ENCODE measurements at regions not wholly inside any gene's neighbourhood (a gene's known extent, or its start where the extent isn't known, plus 50 kb on each side); places are given as distances from the start of the nearest gene placed in this dataset.

GRCh38 chr4:171668403-171668802 lies 144.8 kb upstream of the GALNTL6 start:
- H3K36me3 Mint-ChIP-seq (ENCODE audit: low read depth): no peaks in the 10 kb centered on the region
- H3K9me3 Mint-ChIP-seq: no peaks in the 10 kb centered on the region
- H3K27me3 Mint-ChIP-seq (ENCODE audit: low read depth): no peaks in the 10 kb centered on the region
- no peak overlapping the region for H3K27ac Mint-ChIP-seq
- H3K4me1 Mint-ChIP-seq (ENCODE audit: low read depth): no peaks in the 10 kb centered on the region
- no peak overlapping the region for H3K4me3 Mint-ChIP-seq

GRCh38 chr4:171667906-171668305 lies 145.3 kb upstream of the GALNTL6 start:
- no peaks in the 10 kb centered on the region for H3K9me3 Mint-ChIP-seq
- H3K27me3 Mint-ChIP-seq (ENCODE audit: low read depth): no peaks in the 10 kb centered on the region
- H3K36me3 Mint-ChIP-seq (ENCODE audit: low read depth): no peaks in the 10 kb centered on the region
- H3K4me1 Mint-ChIP-seq (ENCODE audit: low read depth): no peaks in the 10 kb centered on the region
- H3K27ac Mint-ChIP-seq: no peak overlapping the region
- H3K4me3 Mint-ChIP-seq: no peak overlapping the region

GRCh38 chr4:171651071-171651470 lies 162.1 kb upstream of the GALNTL6 start:
- no peaks in the 10 kb centered on the region for H3K27me3 Mint-ChIP-seq (ENCODE audit: low read depth)
- no peaks in the 10 kb centered on the region for H3K9me3 Mint-ChIP-seq
- H3K4me1 Mint-ChIP-seq (ENCODE audit: low read depth): no peaks in the 10 kb centered on the region
- no peaks in the 10 kb centered on the region for H3K36me3 Mint-ChIP-seq (ENCODE audit: low read depth)
- no peak overlapping the region for H3K27ac Mint-ChIP-seq
- no peak overlapping the region for H3K4me3 Mint-ChIP-seq

GRCh38 chr4:171650543-171650942 lies 162.7 kb upstream of the GALNTL6 start:
- H3K4me3 Mint-ChIP-seq: no peak overlapping the region
- no peaks in the 10 kb centered on the region for H3K9me3 Mint-ChIP-seq
- no peaks in the 10 kb centered on the region for H3K27me3 Mint-ChIP-seq (ENCODE audit: low read depth)
- no peak overlapping the region for H3K27ac Mint-ChIP-seq
- H3K36me3 Mint-ChIP-seq (ENCODE audit: low read depth): no peaks in the 10 kb centered on the region
- no peaks in the 10 kb centered on the region for H3K4me1 Mint-ChIP-seq (ENCODE audit: low read depth)

- H3K4me1 Mint-ChIP-seq (ENCODE audit: low read depth): no peaks in the 10 kb centered on the region
- no peak overlapping the region for H3K27ac Mint-ChIP-seq
- no peaks in the 10 kb centered on the region for H3K36me3 Mint-ChIP-seq (ENCODE audit: low read depth)
Observed at GRCh38 chr4:171648926-171649325, 164.3 kb upstream of the GALNTL6 start.

GRCh38 chr4:171646984-171647383 lies 166.2 kb upstream of the GALNTL6 start:
- Mint-ChIP-seq H3K36me3 (ENCODE audit: low read depth) (no peaks in the 10 kb centered on the region), H3K27me3 (ENCODE audit: low read depth) (no peaks in the 10 kb centered on the region), H3K9me3 (no peaks in the 10 kb centered on the region), H3K27ac (no peak overlapping the region), H3K4me3 (no peak overlapping the region), H3K4me1 (ENCODE audit: low read depth) (no peaks in the 10 kb centered on the region)

More at GRCh38 chr4:171648926-171649325, 164.3 kb upstream of the GALNTL6 start:
- no peaks in the 10 kb centered on the region for H3K27me3 Mint-ChIP-seq (ENCODE audit: low read depth)
- H3K9me3 Mint-ChIP-seq: no peaks in the 10 kb centered on the region
- H3K4me3 Mint-ChIP-seq: no peak overlapping the region

GRCh38 chr4:171644430-171645057 lies 168.7 kb upstream of the GALNTL6 start:
- Mint-ChIP-seq H3K27ac (no peak overlapping the region), H3K27me3 (ENCODE audit: low read depth) (no peaks in the 10 kb centered on the region), H3K4me1 (ENCODE audit: low read depth) (peaks cover 4% of the 10 kb centered on the region), H3K9me3 (no peaks in the 10 kb centered on the region), H3K4me3 (peak overlapping the region; percentile 3), H3K36me3 (ENCODE audit: low read depth) (no peaks in the 10 kb centered on the region)

- no peak overlapping the region for H3K4me3 Mint-ChIP-seq
- H3K9me3 Mint-ChIP-seq: no peaks in the 10 kb centered on the region
- H3K27me3 Mint-ChIP-seq (ENCODE audit: low read depth): no peaks in the 10 kb centered on the region
- no peaks in the 10 kb centered on the region for H3K36me3 Mint-ChIP-seq (ENCODE audit: low read depth)
- H3K4me1 Mint-ChIP-seq (ENCODE audit: low read depth): peaks cover 5% of the 10 kb centered on the region
- H3K27ac Mint-ChIP-seq: no peak overlapping the region
Observed at GRCh38 chr4:171639540-171639939, 173.7 kb upstream of the GALNTL6 start.

GRCh38 chr4:171636606-171637005 lies 176.6 kb upstream of the GALNTL6 start:
- H3K4me1 Mint-ChIP-seq (ENCODE audit: low read depth): peaks cover 5% of the 10 kb centered on the region
- H3K36me3 Mint-ChIP-seq (ENCODE audit: low read depth): no peaks in the 10 kb centered on the region
- H3K27ac Mint-ChIP-seq: no peak overlapping the region
- no peaks in the 10 kb centered on the region for H3K9me3 Mint-ChIP-seq
- no peaks in the 10 kb centered on the region for H3K27me3 Mint-ChIP-seq (ENCODE audit: low read depth)
- no peak overlapping the region for H3K4me3 Mint-ChIP-seq

- H3K27me3 Mint-ChIP-seq (ENCODE audit: low read depth): no peaks in the 10 kb centered on the region
- H3K4me3 Mint-ChIP-seq: no peak overlapping the region
- H3K27ac Mint-ChIP-seq: no peak overlapping the region
- no peaks in the 10 kb centered on the region for H3K9me3 Mint-ChIP-seq
- no peaks in the 10 kb centered on the region for H3K36me3 Mint-ChIP-seq (ENCODE audit: low read depth)
- no peaks in the 10 kb centered on the region for H3K4me1 Mint-ChIP-seq (ENCODE audit: low read depth)
Observed at GRCh38 chr4:171629737-171630136, 183.5 kb upstream of the GALNTL6 start.

- no peaks in the 10 kb centered on the region for H3K9me3 Mint-ChIP-seq
- no peak overlapping the region for H3K27ac Mint-ChIP-seq
- H3K4me1 Mint-ChIP-seq (ENCODE audit: low read depth): no peaks in the 10 kb centered on the region
- H3K36me3 Mint-ChIP-seq (ENCODE audit: low read depth): no peaks in the 10 kb centered on the region
- H3K27me3 Mint-ChIP-seq (ENCODE audit: low read depth): no peaks in the 10 kb centered on the region
- H3K4me3 Mint-ChIP-seq: no peak overlapping the region
Observed at GRCh38 chr4:171629182-171629581, 184.0 kb upstream of the GALNTL6 start.

- Mint-ChIP-seq H3K4me3 (no peak overlapping the region), H3K27me3 (ENCODE audit: low read depth) (no peaks in the 10 kb centered on the region)
Observed at GRCh38 chr4:171626554-171626953, 186.7 kb upstream of the GALNTL6 start.

GRCh38 chr4:171622729-171623128 lies 190.5 kb upstream of the GALNTL6 start:
- no peaks in the 10 kb centered on the region for H3K4me1 Mint-ChIP-seq (ENCODE audit: low read depth)
- no peaks in the 10 kb centered on the region for H3K27me3 Mint-ChIP-seq (ENCODE audit: low read depth)
- H3K36me3 Mint-ChIP-seq (ENCODE audit: low read depth): no peaks in the 10 kb centered on the region
- H3K27ac Mint-ChIP-seq: no peak overlapping the region
- H3K9me3 Mint-ChIP-seq: peaks cover 8% of the 10 kb centered on the region
- H3K4me3 Mint-ChIP-seq: no peak overlapping the region

More at GRCh38 chr4:171626554-171626953, 186.7 kb upstream of the GALNTL6 start:
- Mint-ChIP-seq H3K9me3 (no peaks in the 10 kb centered on the region), H3K27ac (no peak overlapping the region), H3K4me1 (ENCODE audit: low read depth) (no peaks in the 10 kb centered on the region), H3K36me3 (ENCODE audit: low read depth) (no peaks in the 10 kb centered on the region)

- Mint-ChIP-seq H3K9me3 (peaks cover 8% of the 10 kb centered on the region), H3K36me3 (ENCODE audit: low read depth) (no peaks in the 10 kb centered on the region), H3K4me3 (no peak overlapping the region)
Observed at GRCh38 chr4:171621646-171622045, 191.6 kb upstream of the GALNTL6 start.

GRCh38 chr4:171612907-171613306 lies 200.3 kb upstream of the GALNTL6 start:
- H3K4me1 Mint-ChIP-seq (ENCODE audit: low read depth): no peaks in the 10 kb centered on the region
- no peaks in the 10 kb centered on the region for H3K27me3 Mint-ChIP-seq (ENCODE audit: low read depth)
- H3K36me3 Mint-ChIP-seq (ENCODE audit: low read depth): no peaks in the 10 kb centered on the region
- no peaks in the 10 kb centered on the region for H3K9me3 Mint-ChIP-seq
- no peak overlapping the region for H3K4me3 Mint-ChIP-seq
- no peak overlapping the region for H3K27ac Mint-ChIP-seq

More at GRCh38 chr4:171621646-171622045, 191.6 kb upstream of the GALNTL6 start:
- Mint-ChIP-seq H3K27ac (no peak overlapping the region), H3K4me1 (ENCODE audit: low read depth) (no peaks in the 10 kb centered on the region), H3K27me3 (ENCODE audit: low read depth) (no peaks in the 10 kb centered on the region)

Data from T-helper 1 cell treated with Interleukin-12 subunit alpha and Interleukin-12 subunit beta and Interleukin-4 antibody, amounts not matched to agents 30 μg/mL and 1 μg/mL, for 36 hours (primary cell).